Smooth muscle cell (in vitro differentiated cells): ENCODE measurements at regions not wholly inside any gene's neighbourhood (a gene's known extent, or its start where the extent isn't known, plus 50 kb on each side); places are given as distances from the start of the nearest gene placed in this dataset.

Source experiments
- DNase-seq: peaks from one replicate; lab custom pipeline; 2025; ENCODE audit not compliant: unreplicated experiment; lab: John Stamatoyannopoulos, UW
- H2AFZ ChIP-seq: fragments of 200-600 bp; sonication (generic); 2 replicates; pipeline ENCODE4 v1.6.0; 2016; ENCODE audit warnings: antibody characterized with exemption, low read depth, mild to moderate bottlenecking
- H3F3A ChIP-seq: fragments of 200-600 bp; sonication (generic); 2 replicates; pipeline ENCODE4 v1.6.0; 2017; ENCODE audit warnings: antibody characterized with exemption, low read depth
- H3K27ac ChIP-seq: fragments of 200-600 bp; sonication (generic); 2 replicates; pipeline ENCODE4 v1.5.1; 2016; ENCODE audit warnings: low read depth, mild to moderate bottlenecking
- H3K27me3 ChIP-seq: fragments of 200-600 bp; sonication (generic); 2 replicates; pipeline ENCODE4 v1.6.1; 2016; ENCODE audit warnings: low read depth, mild to moderate bottlenecking
- H3K36me3 ChIP-seq: fragments of 200-600 bp; sonication (generic); 2 replicates; pipeline ENCODE4 v1.5.1; 2016; ENCODE audit warnings: low read depth
- H3K4me1 ChIP-seq: fragments of 200-600 bp; sonication (generic); 2 replicates; pipeline ENCODE4 v1.5.1; 2016; ENCODE audit warnings: low read depth
- H3K4me2 ChIP-seq: fragments of 200-600 bp; sonication (generic); 2 replicates; pipeline ENCODE4 v1.6.0; 2016; ENCODE audit warnings: mild to moderate bottlenecking
- H3K4me3 ChIP-seq: fragments of 200-600 bp; sonication (generic); 2 replicates; pipeline ENCODE4 v1.5.1; 2016; ENCODE audit warnings: mild to moderate bottlenecking
- H3K79me2 ChIP-seq: fragments of 200-600 bp; sonication (generic); 2 replicates; pipeline ENCODE4 v1.6.0; 2016; ENCODE audit warnings: low read depth, mild to moderate bottlenecking
- H3K9ac ChIP-seq: fragments of 200-600 bp; sonication (generic); 2 replicates; pipeline ENCODE4 v1.6.0; 2016; ENCODE audit warnings: low read depth
- H3K9me3 ChIP-seq: fragments of 200-600 bp; sonication (generic); replicated peaks from 2 replicates; pipeline ENCODE4 v1.5.1; 2016; ENCODE audit warnings: low read depth
- H4K20me1 ChIP-seq: fragments of 200-600 bp; sonication (generic); 2 replicates; pipeline ENCODE4 v1.6.0; 2016; ENCODE audit warnings: low read depth
- CTCF ChIP-seq: fragments of 200-600 bp; sonication (generic); IDR thresholded peaks from 2 replicates; pipeline ENCODE4 v1.5.1; 2017; ENCODE audit warnings: borderline replicate concordance, mild to moderate bottlenecking, antibody characterized with exemption; ENCODE audit not compliant: insufficient read depth, poor library complexity, severe bottlenecking
- WGBS: methylation state at CpG from one replicate; pipeline ENCODE4 v1.1.7; 2016; ENCODE audit warnings: low lambda C conversion rate; 5-methylcytosine and 5-hydroxymethylcytosine counted together

- DNase-seq, result no peak
- peak overlapping the region; percentile 82 for H3K27ac ChIP-seq
- H4K20me1 ChIP-seq, result peaks cover 100% of the 10 kb centered on the region
- no peak overlapping the region for H3K4me3 ChIP-seq
- no peaks in the 10 kb centered on the region for H3K27me3 ChIP-seq
- H3F3A ChIP-seq, result peaks cover 55% of the 10 kb centered on the region
- no peaks in the 10 kb centered on the region for H3K36me3 ChIP-seq
- H3K79me2 ChIP-seq, result peaks cover 68% of the 10 kb centered on the region
- H3K4me2 ChIP-seq, result peak overlapping the region; percentile 62
- TF ChIP-seq CTCF, result no peak
- no peaks in the 10 kb centered on the region for H3K9me3 ChIP-seq
- peaks cover 77% of the 10 kb centered on the region for H3K4me1 ChIP-seq
- H2AFZ ChIP-seq, result no peak overlapping the region
- WGBS, result 62% methylated on average over 7 of the region's 7 CpGs
- H3K9ac ChIP-seq, result no peak overlapping the region
These were observed 335.2 kb downstream of the SEC14L1 start for GRCh38 chr17:77476006-77476405.

- Histone ChIP-seq H4K20me1 (peaks cover 100% of the 10 kb centered on the region), H3K9ac (no peak overlapping the region), H3K9me3 (no peaks in the 10 kb centered on the region), H3K27me3 (no peaks in the 10 kb centered on the region), H2AFZ (no peak overlapping the region), H3K27ac (peak overlapping the region; percentile 82), H3K79me2 (peaks cover 73% of the 10 kb centered on the region), H3F3A (peaks cover 51% of the 10 kb centered on the region), H3K4me1 (peaks cover 73% of the 10 kb centered on the region), H3K36me3 (no peaks in the 10 kb centered on the region), H3K4me2 (peak overlapping the region; percentile 58), H3K4me3 (no peak overlapping the region)
- no peak for DNase-seq
- WGBS, result 95% methylated on average over 7 of the region's 8 CpGs
- no peak for TF ChIP-seq CTCF
These were observed 335.7 kb downstream of the SEC14L1 start for GRCh38 chr17:77476498-77476897.

GRCh38 chr17:77476931-77477805 lies 336.4 kb downstream of the SEC14L1 start:
- Histone ChIP-seq H3K27me3 (no peaks in the 10 kb centered on the region), H3K27ac (peak overlapping the region; percentile 82), H3K4me3 (no peak overlapping the region), H4K20me1 (peaks cover 100% of the 10 kb centered on the region), H3K4me2 (peak overlapping the region; percentile 58), H3K9ac (peak overlapping the region; percentile 36), H3K9me3 (no peaks in the 10 kb centered on the region), H3K36me3 (no peaks in the 10 kb centered on the region), H3K4me1 (peaks cover 67% of the 10 kb centered on the region), H3F3A (peaks cover 44% of the 10 kb centered on the region), H3K79me2 (peaks cover 80% of the 10 kb centered on the region), H2AFZ (no peak overlapping the region)
- WGBS, result 10% methylated on average over 20 of the region's 22 CpGs
- DNase-seq, result peak; percentile 51
- no peak for TF ChIP-seq CTCF
